ENCODE measurements at regions not wholly inside any gene's neighbourhood (a gene's known extent, or its start where the extent isn't known, plus 50 kb on each side); places are given as distances from the start of the nearest gene placed in this dataset.
"Not testable (repeated sequence)": the region's sequence is repeated elsewhere in the genome, so short reads cannot be mapped to it uniquely, and the experiment has no call there.

GRCh38 chr13:22814433-22814832, 366.3 kb upstream of the SGCG start:
- TF ChIP-seq POLR2A, CTCF (IDR thresholded peaks at IDR 0.05): not testable (repeated sequence)
